Tibial nerve (tissue), 4 donors: ENCODE measurements at regions not wholly inside any gene's neighbourhood (a gene's known extent, or its start where the extent isn't known, plus 50 kb on each side); places are given as distances from the start of the nearest gene placed in this dataset.

ENCODE experiments used
- DNase-seq, 2 donors: peaks; one replicate each; pipeline ENCODE4 v3.0.0-alpha.2; 2019; ENCODE audit warnings: low spot score in 2 of 2
- H3K27ac ChIP-seq, 4 donors: fragments of 200-600 bp; sonication (generic) in 3 of 4; one replicate each; pipeline ENCODE4 v1.5.1; 2017 to 2019; ENCODE audit warnings: mild to moderate bottlenecking in 1 of 4
- H3K27me3 ChIP-seq, 2 donors: fragments of 200-600 bp; sonication (generic) in 1 of 2; one replicate each; pipeline versions ENCODE4 v1.5.1 to v1.6.0; 2017 to 2019
- H3K36me3 ChIP-seq, 3 donors: fragments of 200-600 bp; sonication (generic); one replicate each; pipeline ENCODE4 v1.5.1; 2018 to 2019
- H3K4me1 ChIP-seq, 4 donors: fragments of 200-600 bp; sonication (generic) in 3 of 4; one replicate each; pipeline ENCODE4 v1.5.1; 2017 to 2019
- H3K4me3 ChIP-seq, 4 donors: fragments of 200-600 bp; sonication (generic) in 3 of 4; one replicate each; pipeline ENCODE4 v1.5.1; 2017 to 2019; ENCODE audit warnings: mild to moderate bottlenecking in 1 of 4, moderate library complexity in 1 of 4
- H3K9me3 ChIP-seq, 4 donors: fragments of 200-600 bp; sonication (generic) in 3 of 4; one replicate each; pipeline ENCODE4 v1.5.1; 2017 to 2019
- CTCF ChIP-seq, 5 experiments: fragments of 200-600 bp in 3 of 5; fragments of 450-650 bp in 2 of 5; sonication (generic) in 3 of 5; IDR thresholded peaks; one replicate each; pipeline ENCODE4 v1.5.1; 2016 to 2019; ENCODE audit warnings: antibody characterized with exemption in 5 of 5, mild to moderate bottlenecking in 3 of 5, moderate library complexity in 2 of 5
- EP300 ChIP-seq, 2 donors: sonication (generic); formaldehyde crosslinking; IDR thresholded peaks; one replicate each; pipeline ENCODE4 v1.6.1; 2017; ENCODE audit warnings: antibody characterized with exemption in 2 of 2, mild to moderate bottlenecking in 1 of 2
- POLR2A ChIP-seq, 2 donors: fragments of 450-650 bp; IDR thresholded peaks; one replicate each; pipeline ENCODE4 v1.6.1; 2017; ENCODE audit warnings: antibody characterized with exemption in 2 of 2, mild to moderate bottlenecking in 2 of 2, moderate library complexity in 2 of 2
- WGBS, 2 donors: methylation state at CpG; one replicate each; pipeline ENCODE4 v1.1.5; 2018; 5-methylcytosine and 5-hydroxymethylcytosine counted together

DNA sequence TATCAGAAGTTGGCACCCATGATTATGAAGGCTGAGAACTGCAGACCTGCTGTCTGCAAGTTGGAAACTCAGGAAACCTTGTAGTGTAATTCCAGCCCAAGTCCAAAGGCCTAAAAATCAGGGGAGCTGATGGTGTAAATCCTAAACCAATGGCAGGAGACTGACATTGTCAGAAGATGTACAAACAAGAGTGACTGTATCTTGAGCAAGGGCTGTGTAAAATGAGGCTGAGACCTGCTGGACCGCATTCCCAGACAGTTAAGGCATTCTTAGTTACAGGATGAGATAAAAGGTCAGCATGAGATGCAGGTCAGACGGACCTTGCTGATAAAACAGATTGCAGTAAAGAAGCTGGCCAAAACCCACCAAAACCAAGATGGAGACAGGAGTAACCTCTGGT lies 147.7 kb downstream of the COG6 start:
- no peaks in the 10 kb centered on the region for H3K27me3 ChIP-seq
- DNase-seq, result no peak
- no peak overlapping the region for H3K4me3 ChIP-seq
- H3K4me1 ChIP-seq, result no peaks in the 10 kb centered on the region
- no peaks in the 10 kb centered on the region for H3K36me3 ChIP-seq
- WGBS, 2 donors, result 45 to 50% methylated on average over 2 of the region's 2 CpGs
- H3K9me3 ChIP-seq, result peaks cover 0 to 11% (median 1%) of the 10 kb centered on the region in 4 donors
- no peak for TF ChIP-seq EP300 (IDR thresholded peaks at IDR 0.05)
- TF ChIP-seq POLR2A (IDR thresholded peaks at IDR 0.05), result no peak
- no peak for TF ChIP-seq CTCF (IDR thresholded peaks at IDR 0.05)
- no peak overlapping the region for H3K27ac ChIP-seq

DNA sequence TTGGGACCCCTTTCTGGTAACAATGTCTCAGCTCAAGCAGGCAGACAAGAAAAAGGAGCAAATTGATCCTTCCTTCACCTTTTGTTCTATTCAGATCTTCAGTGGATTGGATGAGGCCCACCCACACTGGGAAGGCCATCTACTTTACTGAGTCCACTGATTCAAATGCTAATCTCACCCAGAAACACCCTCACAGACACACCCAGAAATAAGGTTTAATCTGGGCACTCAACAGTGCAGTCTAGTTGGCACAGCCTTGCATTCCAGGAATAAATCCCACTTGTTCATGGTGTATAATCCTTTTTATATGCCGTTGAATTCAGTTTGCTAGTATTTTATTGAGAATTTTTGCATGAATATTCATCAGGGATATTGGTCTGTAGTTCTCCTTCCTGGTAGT lies 148.4 kb downstream of the COG6 start:
- no peak for DNase-seq
- 52 to 56% methylated on average over 1 of the region's 1 CpG for WGBS, 2 donors
- Histone ChIP-seq H3K36me3 (no peaks in the 10 kb centered on the region), H3K4me1 (no peaks in the 10 kb centered on the region), H3K27ac (no peak overlapping the region), H3K4me3 (no peak overlapping the region), H3K27me3 (no peaks in the 10 kb centered on the region), H3K9me3 (peaks cover 0 to 11% (median 1%) of the 10 kb centered on the region in 4 donors)
- TF ChIP-seq POLR2A (IDR thresholded peaks at IDR 0.05), result no peak
- TF ChIP-seq CTCF (IDR thresholded peaks at IDR 0.05), result no peak
- TF ChIP-seq EP300 (IDR thresholded peaks at IDR 0.05), result no peak

- no peak for DNase-seq
- no peaks in the 10 kb centered on the region for H3K27me3 ChIP-seq
- no peak overlapping the region for H3K4me3 ChIP-seq
- peaks cover 0 to 11% (median 1%) of the 10 kb centered on the region in 4 donors for H3K9me3 ChIP-seq
- 77 to 79% methylated on average over 5 of the region's 5 CpGs for WGBS, 2 donors
- no peaks in the 10 kb centered on the region for H3K36me3 ChIP-seq
- TF ChIP-seq CTCF (IDR thresholded peaks at IDR 0.05) (no peak), EP300 (IDR thresholded peaks at IDR 0.05) (no peak), POLR2A (IDR thresholded peaks at IDR 0.05) (no peak)
- no peaks in the 10 kb centered on the region for H3K4me1 ChIP-seq
- H3K27ac ChIP-seq, result no peak overlapping the region
These were observed 149.1 kb downstream of the COG6 start for GRCh38 chr13:39804332-39805210.

- Histone ChIP-seq H3K4me3 (no peak overlapping the region), H3K4me1 (no peaks in the 10 kb centered on the region), H3K27ac (no peak overlapping the region), H3K36me3 (no peaks in the 10 kb centered on the region), H3K9me3 (no peaks in the 10 kb centered on the region), H3K27me3 (no peaks in the 10 kb centered on the region)
- no peak for DNase-seq
- TF ChIP-seq CTCF (IDR thresholded peaks at IDR 0.05) (no peak), POLR2A (IDR thresholded peaks at IDR 0.05) (no peak), EP300 (IDR thresholded peaks at IDR 0.05) (no peak)
- WGBS, 2 donors, result 92 to 94% methylated on average over 1 of the region's 1 CpG
These were observed 154.0 kb downstream of the COG6 start for GRCh38 chr13:39809466-39809865.

GRCh38 chr13:39810091-39810877 lies 154.8 kb downstream of the COG6 start:
- no peak for DNase-seq
- no peaks in the 10 kb centered on the region for H3K27me3 ChIP-seq
- H3K9me3 ChIP-seq, result no peaks in the 10 kb centered on the region
- H3K27ac ChIP-seq, result no peak overlapping the region
- peaks cover 0 to 1% (median 0%) of the 10 kb centered on the region in 4 donors for H3K4me1 ChIP-seq
- no peak overlapping the region for H3K4me3 ChIP-seq
- TF ChIP-seq CTCF (IDR thresholded peaks at IDR 0.05) (no peak), EP300 (IDR thresholded peaks at IDR 0.05) (no peak)
- WGBS, 2 donors, result 91 to 93% methylated on average over 10 of the region's 10 CpGs
- no peaks in the 10 kb centered on the region for H3K36me3 ChIP-seq
